ENCODE measurements at regions not wholly inside any gene's neighbourhood (a gene's known extent, or its start where the extent isn't known, plus 50 kb on each side); places are given as distances from the start of the nearest gene placed in this dataset.

- no peak for DNase-seq
Observed at GRCh38 chr20:40486297-40486696, 202.7 kb downstream of the MAFB start.

GRCh38 chr20:40481743-40482458 lies 207.1 kb downstream of the MAFB start:
- no peak for DNase-seq

- DNase-seq: no peak
Observed at GRCh38 chr20:40481337-40481736, 207.7 kb downstream of the MAFB start.

GRCh38 chr20:40477805-40478204 lies 211.2 kb downstream of the MAFB start:
- DNase-seq: no peak

- DNase-seq: no peak
Observed at GRCh38 chr20:40476461-40476860, 212.6 kb downstream of the MAFB start.

- DNase-seq: no peak
Observed at GRCh38 chr20:40472905-40473304, 216.1 kb downstream of the MAFB start.

GRCh38 chr20:40471261-40471629 lies 217.8 kb downstream of the MAFB start:
- no peak for DNase-seq

GRCh38 chr20:40470445-40471260 lies 218.4 kb downstream of the MAFB start:
- peak in 1 of 2 donors; percentile 31 for DNase-seq

GRCh38 chr20:40468759-40469158 lies 220.3 kb downstream of the MAFB start:
- DNase-seq: no peak

- DNase-seq: no peak
Observed at GRCh38 chr20:40467703-40468411, 221.2 kb downstream of the MAFB start.

- no peak for DNase-seq
Observed at GRCh38 chr20:40467067-40467466, 222.0 kb downstream of the MAFB start.

- no peak for DNase-seq
Observed at GRCh38 chr20:40464731-40465208, 224.3 kb downstream of the MAFB start.

- no peak for DNase-seq
Observed at GRCh38 chr20:40463171-40463570, 225.9 kb downstream of the MAFB start.

GRCh38 chr20:40462566-40462965 lies 226.5 kb downstream of the MAFB start:
- no peak for DNase-seq

GRCh38 chr20:40459299-40459698 lies 229.7 kb downstream of the MAFB start:
- DNase-seq: no peak

GRCh38 chr20:40457404-40457803 lies 231.6 kb downstream of the MAFB start:
- DNase-seq: no peak

GRCh38 chr20:40452758-40453157 lies 236.3 kb downstream of the MAFB start:
- DNase-seq: no peak

- DNase-seq: no peak
Observed at GRCh38 chr20:40451552-40451951, 237.5 kb downstream of the MAFB start.

- no peak for DNase-seq
Observed at GRCh38 chr20:40449974-40450616, 238.9 kb downstream of the MAFB start.

GRCh38 chr20:40449144-40449690 lies 239.8 kb downstream of the MAFB start:
- DNase-seq: no peak

- DNase-seq: no peak
Observed at GRCh38 chr20:40446888-40447287, 242.1 kb downstream of the MAFB start.

- DNase-seq: no peak
Observed at GRCh38 chr20:40444516-40444915, 244.5 kb downstream of the MAFB start.

- DNase-seq: no peak
Observed at GRCh38 chr20:40443753-40444152, 245.3 kb downstream of the MAFB start.

Measured in hippocampal formation (tissue), 2 donors.